IPS-20b (cell line): ENCODE measurements at regions not wholly inside any gene's neighbourhood (a gene's known extent, or its start where the extent isn't known, plus 50 kb on each side); places are given as distances from the start of the nearest gene placed in this dataset.

Source experiments
- H3K27ac ChIP-seq: one replicate; pipeline ENCODE4 v1.5.1; 2013; ENCODE audit warnings: low read length
- H3K27me3 ChIP-seq: 2 replicates; pipeline ENCODE4 v1.6.1; 2013; ENCODE audit warnings: mild to moderate bottlenecking, low read length, inconsistent platforms; ENCODE audit not compliant: insufficient read depth
- H3K36me3 ChIP-seq: 2 replicates; pipeline ENCODE4 v1.6.1; 2013; ENCODE audit warnings: low read depth, mild to moderate bottlenecking, inconsistent platforms, low read length, moderate library complexity; ENCODE audit not compliant: insufficient read depth
- H3K4me1 ChIP-seq: 2 replicates; pipeline ENCODE4 v1.6.1; 2013; ENCODE audit warnings: mild to moderate bottlenecking, control low read depth, inconsistent platforms, low read length, moderate library complexity; ENCODE audit not compliant: insufficient read depth
- H3K4me3 ChIP-seq: 2 replicates; pipeline ENCODE4 v1.5.1; 2013; ENCODE audit warnings: mild to moderate bottlenecking, low read length, inconsistent platforms
- H3K9ac ChIP-seq: 2 replicates; pipeline ENCODE4 v1.6.1; 2013; ENCODE audit warnings: low read depth, mild to moderate bottlenecking, inconsistent platforms, low read length, moderate library complexity
- H3K9me3 ChIP-seq: 2 replicates; pipeline ENCODE4 v1.6.1; 2013; ENCODE audit warnings: mild to moderate bottlenecking, low read depth, low read length, inconsistent platforms; ENCODE audit not compliant: insufficient read depth

- H3K4me3 ChIP-seq: no peak overlapping the region
- H3K4me1 ChIP-seq: no peaks in the 10 kb centered on the region
- no peaks in the 10 kb centered on the region; the same call in 1 of the 2 replicates for H3K9me3 ChIP-seq
- H3K27me3 ChIP-seq: no peaks in the 10 kb centered on the region
- H3K36me3 ChIP-seq: no peaks in the 10 kb centered on the region
- no peak overlapping the region for H3K27ac ChIP-seq
- H3K9ac ChIP-seq: no peak overlapping the region
Measured at GRCh38 chr9:89877051-89878002, 272.5 kb downstream of the GADD45G start.

- no peak overlapping the region for H3K4me3 ChIP-seq
- no peaks in the 10 kb centered on the region for H3K4me1 ChIP-seq
- H3K27ac ChIP-seq: no peak overlapping the region
- H3K9ac ChIP-seq: no peak overlapping the region
- no peaks in the 10 kb centered on the region for H3K27me3 ChIP-seq
- H3K36me3 ChIP-seq: no peaks in the 10 kb centered on the region
- H3K9me3 ChIP-seq: no peaks in the 10 kb centered on the region; the same call in 1 of the 2 replicates
Measured at GRCh38 chr9:89878003-89878411, 273.2 kb downstream of the GADD45G start.

GRCh38 chr9:89878687-89879086, 273.9 kb downstream of the GADD45G start:
- Histone ChIP-seq H3K4me1 (no peaks in the 10 kb centered on the region), H3K9ac (no peak overlapping the region), H3K36me3 (no peaks in the 10 kb centered on the region), H3K27me3 (no peaks in the 10 kb centered on the region), H3K4me3 (no peak overlapping the region), H3K27ac (no peak overlapping the region), H3K9me3 (no peaks in the 10 kb centered on the region; the same call in 1 of the 2 replicates)

- Histone ChIP-seq H3K9me3 (no peaks in the 10 kb centered on the region; the same call in 1 of the 2 replicates), H3K4me3 (no peak overlapping the region), H3K9ac (no peak overlapping the region), H3K4me1 (no peaks in the 10 kb centered on the region), H3K36me3 (no peaks in the 10 kb centered on the region), H3K27me3 (no peaks in the 10 kb centered on the region), H3K27ac (no peak overlapping the region)
Measured at GRCh38 chr9:89879276-89879675, 274.5 kb downstream of the GADD45G start.

GRCh38 chr9:89879701-89880100, 274.9 kb downstream of the GADD45G start:
- Histone ChIP-seq H3K4me1 (no peaks in the 10 kb centered on the region), H3K36me3 (no peaks in the 10 kb centered on the region), H3K4me3 (no peak overlapping the region), H3K9me3 (no peaks in the 10 kb centered on the region; the same call in 1 of the 2 replicates), H3K9ac (no peak overlapping the region), H3K27ac (no peak overlapping the region), H3K27me3 (no peaks in the 10 kb centered on the region)

GRCh38 chr9:89880161-89880560, 275.3 kb downstream of the GADD45G start:
- Histone ChIP-seq H3K9me3 (no peaks in the 10 kb centered on the region; the same call in 1 of the 2 replicates), H3K27me3 (no peaks in the 10 kb centered on the region), H3K4me1 (no peaks in the 10 kb centered on the region), H3K4me3 (no peak overlapping the region), H3K36me3 (no peaks in the 10 kb centered on the region), H3K9ac (no peak overlapping the region), H3K27ac (no peak overlapping the region)

- Histone ChIP-seq H3K27ac (no peak overlapping the region), H3K9me3 (no peaks in the 10 kb centered on the region; the same call in 1 of the 2 replicates), H3K27me3 (no peaks in the 10 kb centered on the region)
Measured at GRCh38 chr9:89880721-89881120, 275.9 kb downstream of the GADD45G start.

GRCh38 chr9:89881431-89881830, 276.6 kb downstream of the GADD45G start:
- no peak overlapping the region for H3K9ac ChIP-seq
- no peaks in the 10 kb centered on the region for H3K27me3 ChIP-seq
- H3K27ac ChIP-seq: no peak overlapping the region
- H3K9me3 ChIP-seq: no peaks in the 10 kb centered on the region; the same call in 1 of the 2 replicates
- no peaks in the 10 kb centered on the region for H3K36me3 ChIP-seq
- H3K4me1 ChIP-seq: no peaks in the 10 kb centered on the region
- no peak overlapping the region for H3K4me3 ChIP-seq

More at GRCh38 chr9:89880721-89881120, 275.9 kb downstream of the GADD45G start:
- no peaks in the 10 kb centered on the region for H3K36me3 ChIP-seq
- no peak overlapping the region for H3K4me3 ChIP-seq
- no peaks in the 10 kb centered on the region for H3K4me1 ChIP-seq
- no peak overlapping the region for H3K9ac ChIP-seq

- Histone ChIP-seq H3K9me3 (no peaks in the 10 kb centered on the region; the same call in 1 of the 2 replicates), H3K4me3 (no peak overlapping the region), H3K36me3 (no peaks in the 10 kb centered on the region), H3K27ac (no peak overlapping the region), H3K9ac (no peak overlapping the region), H3K4me1 (no peaks in the 10 kb centered on the region), H3K27me3 (no peaks in the 10 kb centered on the region)
Measured at GRCh38 chr9:89882930-89883361, 278.1 kb downstream of the GADD45G start.

GRCh38 chr9:89883401-89884341, 278.9 kb downstream of the GADD45G start:
- Histone ChIP-seq H3K4me1 (no peaks in the 10 kb centered on the region), H3K4me3 (no peak overlapping the region)

GRCh38 chr9:89884356-89885083, 279.7 kb downstream of the GADD45G start:
- Histone ChIP-seq H3K4me3 (no peak overlapping the region), H3K27me3 (no peaks in the 10 kb centered on the region), H3K36me3 (no peaks in the 10 kb centered on the region)

More at GRCh38 chr9:89883401-89884341, 278.9 kb downstream of the GADD45G start:
- Histone ChIP-seq H3K27ac (no peak overlapping the region), H3K27me3 (no peaks in the 10 kb centered on the region), H3K36me3 (no peaks in the 10 kb centered on the region), H3K9ac (no peak overlapping the region), H3K9me3 (no peaks in the 10 kb centered on the region; the same call in 1 of the 2 replicates)

More at GRCh38 chr9:89884356-89885083, 279.7 kb downstream of the GADD45G start:
- Histone ChIP-seq H3K4me1 (no peaks in the 10 kb centered on the region), H3K9ac (no peak overlapping the region), H3K27ac (no peak overlapping the region), H3K9me3 (no peaks in the 10 kb centered on the region; the same call in 1 of the 2 replicates)
